ENCODE measurements at regions not wholly inside any gene's neighbourhood (a gene's known extent, or its start where the extent isn't known, plus 50 kb on each side); places are given as distances from the start of the nearest gene placed in this dataset.

- WGBS, 2 donors = 52 to 65% methylated on average over 5 of the region's 5 CpGs
- H3K4me3 ChIP-seq = no peak overlapping the region
- H3K9ac ChIP-seq (ENCODE audit: insufficient read depth in 1 of 2, low read length in 2 of 2) = no peak overlapping the region
- H3K9me3 ChIP-seq (ENCODE audit: control insufficient read depth in 4 of 4, insufficient read depth in 3 of 4, low read length in 3 of 4) = peaks cover 0 to 3% (median 1%) of the 10 kb centered on the region in 4 donors
- no peaks in the 10 kb centered on the region for H3K36me3 ChIP-seq (ENCODE audit: control insufficient read depth in 4 of 4, insufficient read depth in 4 of 4, low read length in 4 of 4)
- H3K4me1 ChIP-seq (ENCODE audit: control insufficient read depth in 5 of 5, insufficient read depth in 5 of 5, low read length in 5 of 5) = no peaks in the 10 kb centered on the region
- ATAC-seq (ENCODE audit: insufficient read depth, low FRiP score) (no peak), DNase-seq (no peak)
- no peaks in the 10 kb centered on the region for H3K27me3 ChIP-seq (ENCODE audit: control insufficient read depth in 3 of 3, insufficient read depth in 3 of 3, low read length in 2 of 3)
- no peak for TF ChIP-seq CTCF (IDR thresholded peaks at IDR 0.05; ENCODE audit: control extremely low read depth, extremely low read depth)
- no peak overlapping the region for H3K27ac ChIP-seq (ENCODE audit: low read depth in 1 of 2, low read length in 1 of 2)
Observed at GRCh38 chr14:97571866-97572555, 774.8 kb downstream of the VRK1 start.

- DNase-seq (no peak), ATAC-seq (ENCODE audit: insufficient read depth, low FRiP score) (no peak)
- no peak overlapping the region for H3K9ac ChIP-seq (ENCODE audit: insufficient read depth in 1 of 2, low read length in 2 of 2)
- H3K36me3 ChIP-seq (ENCODE audit: control insufficient read depth in 4 of 4, insufficient read depth in 4 of 4, low read length in 4 of 4) = no peaks in the 10 kb centered on the region
- H3K4me3 ChIP-seq = no peak overlapping the region
- no peak overlapping the region for H3K27ac ChIP-seq (ENCODE audit: low read depth in 1 of 2, low read length in 1 of 2)
- H3K27me3 ChIP-seq (ENCODE audit: control insufficient read depth in 3 of 3, insufficient read depth in 3 of 3, low read length in 2 of 3) = no peaks in the 10 kb centered on the region
- peaks cover 0 to 3% (median 1%) of the 10 kb centered on the region in 4 donors for H3K9me3 ChIP-seq (ENCODE audit: control insufficient read depth in 4 of 4, insufficient read depth in 3 of 4, low read length in 3 of 4)
- TF ChIP-seq CTCF (IDR thresholded peaks at IDR 0.05; ENCODE audit: control extremely low read depth, extremely low read depth) = no peak
- H3K4me1 ChIP-seq (ENCODE audit: control insufficient read depth in 5 of 5, insufficient read depth in 5 of 5, low read length in 5 of 5) = no peaks in the 10 kb centered on the region
- WGBS, 2 donors = 59 to 76% methylated on average over 19 of the region's 19 CpGs
Observed at GRCh38 chr14:97572583-97573458, 775.6 kb downstream of the VRK1 start.

GRCh38 chr14:97575677-97576076 lies 778.5 kb downstream of the VRK1 start:
- H3K4me3 ChIP-seq = no peak overlapping the region
- 89 to 91% methylated on average over 6 of the region's 6 CpGs for WGBS, 2 donors
- ATAC-seq (ENCODE audit: insufficient read depth, low FRiP score) (no peak), DNase-seq (no peak)
- H3K27ac ChIP-seq (ENCODE audit: low read depth in 1 of 2, low read length in 1 of 2) = no peak overlapping the region
- no peak overlapping the region for H3K9ac ChIP-seq (ENCODE audit: insufficient read depth in 1 of 2, low read length in 2 of 2)
- no peaks in the 10 kb centered on the region for H3K4me1 ChIP-seq (ENCODE audit: control insufficient read depth in 5 of 5, insufficient read depth in 5 of 5, low read length in 5 of 5)
- H3K36me3 ChIP-seq (ENCODE audit: control insufficient read depth in 4 of 4, insufficient read depth in 4 of 4, low read length in 4 of 4) = no peaks in the 10 kb centered on the region
- H3K27me3 ChIP-seq (ENCODE audit: control insufficient read depth in 3 of 3, insufficient read depth in 3 of 3, low read length in 2 of 3) = no peaks in the 10 kb centered on the region
- TF ChIP-seq CTCF (IDR thresholded peaks at IDR 0.05; ENCODE audit: control extremely low read depth, extremely low read depth) = no peak
- peaks cover 0 to 3% (median 1%) of the 10 kb centered on the region in 4 donors for H3K9me3 ChIP-seq (ENCODE audit: control insufficient read depth in 4 of 4, insufficient read depth in 3 of 4, low read length in 3 of 4)

Measured in lung (tissue), 11 donors.